ENCODE measurements at regions not wholly inside any gene's neighbourhood (a gene's known extent, or its start where the extent isn't known, plus 50 kb on each side); places are given as distances from the start of the nearest gene placed in this dataset.

GRCh38 chr2:219739866-219740440 is 112.5 kb downstream of the SLC4A3 start:
- peaks cover 8 to 10% of the 10 kb centered on the region in 2 experiments for H3K27me3 ChIP-seq (ENCODE audit: control insufficient read depth in 1 of 2, insufficient read depth in 1 of 2, low read length in 2 of 2)
- no peak overlapping the region for H3K14ac ChIP-seq (ENCODE audit: low read length in 2 of 2)
- H2BK12ac ChIP-seq (ENCODE audit: low read length in 2 of 2), result no peak overlapping the region
- no peak overlapping the region for H3K27ac ChIP-seq (ENCODE audit: low read length, poor library complexity, severe bottlenecking)
- WGBS, result 88% methylated on average over 11 of the region's 13 CpGs
- no peak overlapping the region for H3K4me3 ChIP-seq (ENCODE audit: insufficient read depth in 1 of 2, low read depth in 1 of 2, low read length in 2 of 2)
- H2AFZ ChIP-seq (ENCODE audit: low read depth, low read length), result no peak overlapping the region
- H3K9me3 ChIP-seq (ENCODE audit: control insufficient read depth, low read length), result no peaks in the 10 kb centered on the region
- no peak overlapping the region for H2BK5ac ChIP-seq (ENCODE audit: low read depth, low read length, poor library complexity, severe bottlenecking)
- no peaks in the 10 kb centered on the region for H3K79me1 ChIP-seq (replicated peaks; ENCODE audit: low read length, poor library complexity, severe bottlenecking)
- DNase-seq, result no peak
- H3K4ac ChIP-seq (ENCODE audit: low read depth in 1 of 2, low read length in 2 of 2), result no peak overlapping the region
- H3K18ac ChIP-seq (ENCODE audit: low read depth in 1 of 2, low read length in 2 of 2), result no peak overlapping the region
- no peaks in the 10 kb centered on the region for H3K36me3 ChIP-seq (ENCODE audit: control insufficient read depth in 1 of 2, insufficient read depth in 2 of 2, low read depth in 1 of 2, low read length in 2 of 2)
- no peak overlapping the region for H3K23ac ChIP-seq (ENCODE audit: low read length in 2 of 2)
- no peak overlapping the region for H3K4me2 ChIP-seq (ENCODE audit: low read length, poor library complexity, severe bottlenecking)
- H4K8ac ChIP-seq (ENCODE audit: low read length), result peak overlapping the region; percentile 16
- H3K4me1 ChIP-seq (ENCODE audit: control insufficient read depth, insufficient read depth, low read depth, low read length), result peaks cover 3% of the 10 kb centered on the region
- no peak overlapping the region for H2BK120ac ChIP-seq (ENCODE audit: low read depth, low read length)
- H2BK15ac ChIP-seq (ENCODE audit: low read depth, poor library complexity, severe bottlenecking), result no peak overlapping the region
- H2AK5ac ChIP-seq (ENCODE audit: low read length, severe bottlenecking), result no peak overlapping the region
- peak overlapping the region; percentile 39 for H4K91ac ChIP-seq (ENCODE audit: low read length)
- H3K9ac ChIP-seq (ENCODE audit: low read length), result no peak overlapping the region

GRCh38 chr2:219743548-219743947 is 116.1 kb downstream of the SLC4A3 start:
- no peak overlapping the region for H3K18ac ChIP-seq (ENCODE audit: low read depth in 1 of 2, low read length in 2 of 2)
- peaks cover 23% of the 10 kb centered on the region in 2 experiments for H3K27me3 ChIP-seq (ENCODE audit: control insufficient read depth in 1 of 2, insufficient read depth in 1 of 2, low read length in 2 of 2)
- H3K36me3 ChIP-seq (ENCODE audit: control insufficient read depth in 1 of 2, insufficient read depth in 2 of 2, low read depth in 1 of 2, low read length in 2 of 2), result no peaks in the 10 kb centered on the region
- no peak overlapping the region for H2BK120ac ChIP-seq (ENCODE audit: low read depth, low read length)
- H3K27ac ChIP-seq (ENCODE audit: low read length, poor library complexity, severe bottlenecking), result no peak overlapping the region
- WGBS, result 80% methylated on average over 1 of the region's 1 CpG
- H3K79me1 ChIP-seq (replicated peaks; ENCODE audit: low read length, poor library complexity, severe bottlenecking), result no peaks in the 10 kb centered on the region
- DNase-seq, result no peak
- no peaks in the 10 kb centered on the region for H3K4me1 ChIP-seq (ENCODE audit: control insufficient read depth, insufficient read depth, low read depth, low read length)
- no peak overlapping the region for H4K91ac ChIP-seq (ENCODE audit: low read length)
- H3K9ac ChIP-seq (ENCODE audit: low read length), result no peak overlapping the region
- H2BK12ac ChIP-seq (ENCODE audit: low read length in 2 of 2), result no peak overlapping the region
- no peak overlapping the region for H2BK15ac ChIP-seq (ENCODE audit: low read depth, poor library complexity, severe bottlenecking)
- no peak overlapping the region for H4K8ac ChIP-seq (ENCODE audit: low read length)
- no peak overlapping the region for H3K4ac ChIP-seq (ENCODE audit: low read depth in 1 of 2, low read length in 2 of 2)
- no peak overlapping the region for H2AFZ ChIP-seq (ENCODE audit: low read depth, low read length)
- no peak overlapping the region for H2AK5ac ChIP-seq (ENCODE audit: low read length, severe bottlenecking)
- H3K14ac ChIP-seq (ENCODE audit: low read length in 2 of 2), result no peak overlapping the region
- H3K4me3 ChIP-seq (ENCODE audit: insufficient read depth in 1 of 2, low read depth in 1 of 2, low read length in 2 of 2), result no peak overlapping the region
- H2BK5ac ChIP-seq (ENCODE audit: low read depth, low read length, poor library complexity, severe bottlenecking), result no peak overlapping the region
- H3K9me3 ChIP-seq (ENCODE audit: control insufficient read depth, low read length), result no peaks in the 10 kb centered on the region
- H3K23ac ChIP-seq (ENCODE audit: low read length in 2 of 2), result no peak overlapping the region
- no peak overlapping the region for H3K4me2 ChIP-seq (ENCODE audit: low read length, poor library complexity, severe bottlenecking)

- Histone ChIP-seq H3K4ac (ENCODE audit: low read depth in 1 of 2, low read length in 2 of 2) (no peak overlapping the region), H3K9me3 (ENCODE audit: control insufficient read depth, low read length) (no peaks in the 10 kb centered on the region), H2AK5ac (ENCODE audit: low read length, severe bottlenecking) (no peak overlapping the region), H2BK12ac (ENCODE audit: low read length in 2 of 2) (no peak overlapping the region), H3K79me1 (replicated peaks; ENCODE audit: low read length, poor library complexity, severe bottlenecking) (no peaks in the 10 kb centered on the region), H3K14ac (ENCODE audit: low read length in 2 of 2) (no peak overlapping the region), H2BK120ac (ENCODE audit: low read depth, low read length) (no peak overlapping the region), H3K4me2 (ENCODE audit: low read length, poor library complexity, severe bottlenecking) (no peak overlapping the region), H3K9ac (ENCODE audit: low read length) (no peak overlapping the region), H3K36me3 (ENCODE audit: control insufficient read depth in 1 of 2, insufficient read depth in 2 of 2, low read depth in 1 of 2, low read length in 2 of 2) (no peaks in the 10 kb centered on the region), H2BK15ac (ENCODE audit: low read depth, poor library complexity, severe bottlenecking) (no peak overlapping the region), H3K18ac (ENCODE audit: low read depth in 1 of 2, low read length in 2 of 2) (no peak overlapping the region), H3K23ac (ENCODE audit: low read length in 2 of 2) (no peak overlapping the region), H4K8ac (ENCODE audit: low read length) (no peak overlapping the region), H3K4me3 (ENCODE audit: insufficient read depth in 1 of 2, low read depth in 1 of 2, low read length in 2 of 2) (no peak overlapping the region), H2AFZ (ENCODE audit: low read depth, low read length) (no peak overlapping the region), H3K4me1 (ENCODE audit: control insufficient read depth, insufficient read depth, low read depth, low read length) (no peaks in the 10 kb centered on the region), H4K91ac (ENCODE audit: low read length) (no peak overlapping the region), H3K27me3 (ENCODE audit: control insufficient read depth in 1 of 2, insufficient read depth in 1 of 2, low read length in 2 of 2) (peaks cover 23% of the 10 kb centered on the region in 2 experiments), H2BK5ac (ENCODE audit: low read depth, low read length, poor library complexity, severe bottlenecking) (no peak overlapping the region), H3K27ac (ENCODE audit: low read length, poor library complexity, severe bottlenecking) (no peak overlapping the region)
- DNase-seq, result no peak
- 92% methylated on average over 2 of the region's 2 CpGs for WGBS
Observed at GRCh38 chr2:219744066-219744465, 116.6 kb downstream of the SLC4A3 start.

- Histone ChIP-seq H3K4me2 (ENCODE audit: low read length, poor library complexity, severe bottlenecking) (no peak overlapping the region), H3K4ac (ENCODE audit: low read depth in 1 of 2, low read length in 2 of 2) (no peak overlapping the region), H3K27ac (ENCODE audit: low read length, poor library complexity, severe bottlenecking) (no peak overlapping the region), H2AK5ac (ENCODE audit: low read length, severe bottlenecking) (no peak overlapping the region), H3K23ac (ENCODE audit: low read length in 2 of 2) (no peak overlapping the region), H3K9me3 (ENCODE audit: control insufficient read depth, low read length) (no peaks in the 10 kb centered on the region), H3K27me3 (ENCODE audit: control insufficient read depth in 1 of 2, insufficient read depth in 1 of 2, low read length in 2 of 2) (peaks cover 23% of the 10 kb centered on the region in 2 experiments), H3K36me3 (ENCODE audit: control insufficient read depth in 1 of 2, insufficient read depth in 2 of 2, low read depth in 1 of 2, low read length in 2 of 2) (no peaks in the 10 kb centered on the region), H2BK120ac (ENCODE audit: low read depth, low read length) (no peak overlapping the region), H3K9ac (ENCODE audit: low read length) (no peak overlapping the region), H3K4me1 (ENCODE audit: control insufficient read depth, insufficient read depth, low read depth, low read length) (no peaks in the 10 kb centered on the region), H4K8ac (ENCODE audit: low read length) (no peak overlapping the region), H3K4me3 (ENCODE audit: insufficient read depth in 1 of 2, low read depth in 1 of 2, low read length in 2 of 2) (no peak overlapping the region), H3K79me1 (replicated peaks; ENCODE audit: low read length, poor library complexity, severe bottlenecking) (no peaks in the 10 kb centered on the region), H3K18ac (ENCODE audit: low read depth in 1 of 2, low read length in 2 of 2) (no peak overlapping the region), H4K91ac (ENCODE audit: low read length) (no peak overlapping the region), H2BK15ac (ENCODE audit: low read depth, poor library complexity, severe bottlenecking) (no peak overlapping the region), H2AFZ (ENCODE audit: low read depth, low read length) (no peak overlapping the region), H2BK12ac (ENCODE audit: low read length in 2 of 2) (no peak overlapping the region), H3K14ac (ENCODE audit: low read length in 2 of 2) (no peak overlapping the region), H2BK5ac (ENCODE audit: low read depth, low read length, poor library complexity, severe bottlenecking) (no peak overlapping the region)
- 75% methylated on average over 4 of the region's 4 CpGs for WGBS
- DNase-seq, result no peak
Observed at GRCh38 chr2:219744600-219744999, 117.2 kb downstream of the SLC4A3 start.

All from mesenchymal stem cell (in vitro differentiated cells and primary cell).